OCI-LY1 (cell line): ENCODE measurements at regions not wholly inside any gene's neighbourhood (a gene's known extent, or its start where the extent isn't known, plus 50 kb on each side); places are given as distances from the start of the nearest gene placed in this dataset.

Experiments
- H2AFZ ChIP-seq: fragments of 200-600 bp; sonication (generic), shearing (Covaris generic); 2 replicates; pipeline ENCODE4 v1.6.0; 2014; ENCODE audit warnings: antibody characterized with exemption, mild to moderate bottlenecking, low read length
- H3F3A ChIP-seq: fragments of 200-600 bp; sonication (generic), shearing (Covaris generic); 2 replicates; pipeline ENCODE4 v1.6.0; 2014; ENCODE audit warnings: mild to moderate bottlenecking, antibody characterized with exemption, low read length, moderate library complexity; ENCODE audit not compliant: insufficient read depth
- H3K27ac ChIP-seq: fragments of 200-600 bp; sonication (generic); 2 replicates; pipeline ENCODE4 v1.5.1; 2014; ENCODE audit warnings: low read length, mixed run types, mild to moderate bottlenecking, low read depth; ENCODE audit not compliant: poor library complexity, severe bottlenecking
- H3K27me3 ChIP-seq: fragments of 200-600 bp; sonication (generic); 2 replicates; pipeline ENCODE4 v1.6.0; 2014; ENCODE audit warnings: antibody characterized with exemption, mild to moderate bottlenecking, low read length, moderate library complexity; ENCODE audit not compliant: insufficient read depth
- H3K36me3 ChIP-seq: fragments of 200-600 bp; sonication (generic); 2 replicates; pipeline ENCODE4 v1.6.1; 2014; ENCODE audit warnings: mild to moderate bottlenecking, antibody characterized with exemption, low read length, moderate library complexity, mixed read lengths; ENCODE audit not compliant: insufficient read depth
- H3K4me1 ChIP-seq: fragments of 200-600 bp; sonication (generic); 2 replicates; pipeline ENCODE4 v1.5.1; 2014; ENCODE audit warnings: mild to moderate bottlenecking, low read length, moderate library complexity; ENCODE audit not compliant: insufficient read depth, severe bottlenecking
- H3K4me2 ChIP-seq: fragments of 200-600 bp; sonication (generic), shearing (Covaris generic); 2 replicates; pipeline ENCODE4 v1.6.1; 2014; ENCODE audit warnings: low read length
- H3K4me3 ChIP-seq: fragments of 200-600 bp; sonication (generic); 2 replicates; pipeline ENCODE4 v1.5.1; 2014; ENCODE audit warnings: low read length, low read depth, mild to moderate bottlenecking, mixed read lengths; ENCODE audit not compliant: poor library complexity, severe bottlenecking
- H3K79me2 ChIP-seq: fragments of 200-600 bp; shearing (Covaris generic); 2 replicates; pipeline ENCODE4 v1.6.1; 2016; ENCODE audit warnings: mixed run types, low read length, mixed read lengths; ENCODE audit not compliant: insufficient read depth
- H3K9ac ChIP-seq: fragments of 200-600 bp; sonication (generic), shearing (Covaris generic); 2 replicates; pipeline ENCODE4 v1.6.1; 2014; ENCODE audit warnings: mild to moderate bottlenecking, low read length, mixed read lengths
- H3K9me2 ChIP-seq: fragments of 200-600 bp; sonication (generic), shearing (Covaris generic); 2 replicates; pipeline ENCODE4 v1.6.1; 2014; ENCODE audit warnings: low read depth, mild to moderate bottlenecking, low read length, mixed read lengths
- H3K9me3 ChIP-seq: fragments of 200-600 bp; shearing (Covaris generic); 2 replicates; pipeline ENCODE4 v1.6.1; 2014; ENCODE audit warnings: low read length, mixed read lengths
- H4K20me1 ChIP-seq: fragments of 200-600 bp; sonication (generic), shearing (Covaris generic); 2 replicates; pipeline ENCODE4 v1.6.0; 2016; ENCODE audit warnings: mild to moderate bottlenecking, low read length; ENCODE audit not compliant: insufficient read depth
- CTCF ChIP-seq: fragments of 200-600 bp; sonication (generic), shearing (Covaris generic); IDR thresholded peaks from 2 replicates; pipeline ENCODE4 v1.5.1; 2017; ENCODE audit warnings: mild to moderate bottlenecking, antibody characterized with exemption, low read length, moderate library complexity, mixed read lengths
- EZH2 ChIP-seq: fragments of 200-600 bp; sonication (generic), shearing (Covaris generic); IDR thresholded peaks from 2 replicates; pipeline ENCODE4 v1.8.0; 2017; ENCODE audit warnings: borderline replicate concordance, mixed run types, mild to moderate bottlenecking, antibody characterized with exemption, low read length, moderate library complexity, mixed read lengths

GRCh38 chr21:26758083-26758880 is 86.9 kb downstream of the ADAMTS1 start:
- Histone ChIP-seq H3K9me2 (no peaks in the 10 kb centered on the region), H3K4me3 (no peak overlapping the region), H3K27ac (no peak overlapping the region), H3K4me1 (no peaks in the 10 kb centered on the region), H4K20me1 (no peaks in the 10 kb centered on the region), H3K36me3 (no peaks in the 10 kb centered on the region), H3K27me3 (no peaks in the 10 kb centered on the region), H3F3A (no peaks in the 10 kb centered on the region), H3K4me2 (no peak overlapping the region), H3K9me3 (no peaks in the 10 kb centered on the region), H2AFZ (no peak overlapping the region), H3K9ac (no peak overlapping the region), H3K79me2 (no peaks in the 10 kb centered on the region)
- TF ChIP-seq EZH2 (no peak), CTCF (no peak)

GRCh38 chr21:26756491-26757159 is 88.6 kb downstream of the ADAMTS1 start:
- Histone ChIP-seq H3K4me1 (no peaks in the 10 kb centered on the region), H3K27me3 (no peaks in the 10 kb centered on the region), H3K36me3 (no peaks in the 10 kb centered on the region), H2AFZ (no peak overlapping the region), H4K20me1 (no peaks in the 10 kb centered on the region), H3K79me2 (no peaks in the 10 kb centered on the region), H3K9me2 (no peaks in the 10 kb centered on the region), H3K9ac (no peak overlapping the region), H3F3A (no peaks in the 10 kb centered on the region), H3K27ac (no peak overlapping the region), H3K9me3 (no peaks in the 10 kb centered on the region), H3K4me2 (no peak overlapping the region), H3K4me3 (no peak overlapping the region)
- TF ChIP-seq CTCF (no peak), EZH2 (no peak)

- Histone ChIP-seq H4K20me1 (no peaks in the 10 kb centered on the region), H3K4me2 (no peak overlapping the region), H3K9me2 (no peaks in the 10 kb centered on the region), H3K27me3 (no peaks in the 10 kb centered on the region), H3K9ac (no peak overlapping the region), H3K79me2 (no peaks in the 10 kb centered on the region), H3K36me3 (no peaks in the 10 kb centered on the region), H2AFZ (no peak overlapping the region), H3K4me3 (no peak overlapping the region), H3K27ac (no peak overlapping the region), H3K4me1 (no peaks in the 10 kb centered on the region), H3K9me3 (no peaks in the 10 kb centered on the region), H3F3A (no peaks in the 10 kb centered on the region)
- TF ChIP-seq EZH2 (no peak), CTCF (no peak)
Measured at GRCh38 chr21:26754853-26755252, 90.4 kb downstream of the ADAMTS1 start.
